ENCODE measurements at regions not wholly inside any gene's neighbourhood (a gene's known extent, or its start where the extent isn't known, plus 50 kb on each side); places are given as distances from the start of the nearest gene placed in this dataset.

GRCh38 chr3:182179631-182180030 lies 467.9 kb downstream of the SOX2 start:
- Histone ChIP-seq H3K9me3 (ENCODE audit: insufficient read depth, low read depth) (no peaks in the 10 kb centered on the region), H3K9me2 (ENCODE audit: insufficient read depth) (no peaks in the 10 kb centered on the region), H3K27ac (no peak overlapping the region), H3K79me2 (ENCODE audit: low read depth) (no peaks in the 10 kb centered on the region), H3K4me2 (no peak overlapping the region), H3K4me1 (replicated peaks; ENCODE audit: insufficient read depth) (peaks cover 16% of the 10 kb centered on the region; the same call in 1 of the 2 replicates), H3F3A (ENCODE audit: insufficient read depth, low read depth) (no peaks in the 10 kb centered on the region; the same call in 1 of the 2 replicates), H4K20me1 (ENCODE audit: insufficient read depth) (no peaks in the 10 kb centered on the region), H3K27me3 (ENCODE audit: insufficient read depth, low read depth) (no peaks in the 10 kb centered on the region), H2AFZ (no peak overlapping the region), H3K4me3 (no peak overlapping the region), H3K36me3 (ENCODE audit: low read depth) (no peaks in the 10 kb centered on the region)
- TF ChIP-seq CTCF (conservative IDR thresholded peaks at IDR 0.05) (no peak), EZH2 (IDR thresholded peaks at IDR 0.05; ENCODE audit: low read depth) (no peak)
- ChIA-PET POLR2A (ENCODE audit: unreplicated experiment) (no interaction called here), CTCF (no interaction called here)
- BruUV-seq (replicated peaks), result no TSS peak
- DNase-seq, result peak in 1 of 2 experiments; percentile 43
- intact Hi-C loops (cut with micrococcal nuclease; ENCODE audit: unreplicated experiment), result no loop called here

GRCh38 chr3:182180654-182181385 lies 469.1 kb downstream of the SOX2 start:
- no peaks in the 10 kb centered on the region; the same call in 1 of the 2 replicates for H3F3A ChIP-seq (ENCODE audit: insufficient read depth, low read depth)
- intact Hi-C loops (cut with micrococcal nuclease; ENCODE audit: unreplicated experiment), result no loop called here

GRCh38 chr3:182182531-182182968 lies 470.8 kb downstream of the SOX2 start:
- Histone ChIP-seq H3F3A (ENCODE audit: insufficient read depth, low read depth) (no peaks in the 10 kb centered on the region; the same call in 1 of the 2 replicates), H4K20me1 (ENCODE audit: insufficient read depth) (no peaks in the 10 kb centered on the region), H3K36me3 (ENCODE audit: low read depth) (no peaks in the 10 kb centered on the region), H3K9me3 (ENCODE audit: insufficient read depth, low read depth) (no peaks in the 10 kb centered on the region), H3K4me2 (no peak overlapping the region), H3K27ac (no peak overlapping the region), H3K4me3 (no peak overlapping the region), H3K27me3 (ENCODE audit: insufficient read depth, low read depth) (no peaks in the 10 kb centered on the region), H3K79me2 (ENCODE audit: low read depth) (no peaks in the 10 kb centered on the region), H3K4me1 (replicated peaks; ENCODE audit: insufficient read depth) (peaks cover 16% of the 10 kb centered on the region; the same call in 1 of the 2 replicates), H2AFZ (no peak overlapping the region), H3K9me2 (ENCODE audit: insufficient read depth) (no peaks in the 10 kb centered on the region)
- no peak for TF ChIP-seq EZH2 (IDR thresholded peaks at IDR 0.05; ENCODE audit: low read depth)
- TF ChIP-seq CTCF (conservative IDR thresholded peaks at IDR 0.05), result no peak
- CTCF ChIA-PET, result no interaction called here
- intact Hi-C loops (cut with micrococcal nuclease; ENCODE audit: unreplicated experiment), result loop anchor here (2.0 kb wide), 1 partner anchor 18 kb away; no protein-coding TSS in a partner anchor
- BruUV-seq (replicated peaks), result no TSS peak
- POLR2A ChIA-PET (ENCODE audit: unreplicated experiment), result no interaction called here
- DNase-seq, result peak; percentile 25 to 60

More at GRCh38 chr3:182180654-182181385, 469.1 kb downstream of the SOX2 start:
- POLR2A ChIA-PET (ENCODE audit: unreplicated experiment), result no interaction called here
- H3K36me3 ChIP-seq (ENCODE audit: low read depth), result no peaks in the 10 kb centered on the region
- no peaks in the 10 kb centered on the region for H3K27me3 ChIP-seq (ENCODE audit: insufficient read depth, low read depth)
- no peak for TF ChIP-seq EZH2 (IDR thresholded peaks at IDR 0.05; ENCODE audit: low read depth)
- TF ChIP-seq CTCF (conservative IDR thresholded peaks at IDR 0.05), result no peak
- H3K4me3 ChIP-seq, result no peak overlapping the region
- H2AFZ ChIP-seq, result no peak overlapping the region
- no peaks in the 10 kb centered on the region for H3K9me3 ChIP-seq (ENCODE audit: insufficient read depth, low read depth)
- H4K20me1 ChIP-seq (ENCODE audit: insufficient read depth), result no peaks in the 10 kb centered on the region
- no peak overlapping the region for H3K27ac ChIP-seq
- H3K4me1 ChIP-seq (replicated peaks; ENCODE audit: insufficient read depth), result peaks cover 16% of the 10 kb centered on the region; the same call in 1 of the 2 replicates
- no peaks in the 10 kb centered on the region for H3K9me2 ChIP-seq (ENCODE audit: insufficient read depth)
- no peak overlapping the region for H3K4me2 ChIP-seq
- peak in 1 of 2 experiments; percentile 41 for DNase-seq
- BruUV-seq (replicated peaks), result no TSS peak
- no peaks in the 10 kb centered on the region for H3K79me2 ChIP-seq (ENCODE audit: low read depth)
- CTCF ChIA-PET, result interaction anchor here (0.6 kb wide), 1 partner anchor 155 kb away, joined by 3 read pairs; no protein-coding TSS in a partner anchor

Measured in PC-9 (cell line).